H1 (cell line): ENCODE measurements at regions not wholly inside any gene's neighbourhood (a gene's known extent, or its start where the extent isn't known, plus 50 kb on each side); places are given as distances from the start of the nearest gene placed in this dataset.

Source experiments
- CTCF ChIP-seq, 3 experiments: IDR thresholded peaks; 1 replicate in 2 of 3; 2 replicates in 1 of 3; pipeline versions ENCODE4 v1.5.1 to v1.6.1; 2011; ENCODE audit warnings: low read length in 3 of 3, mild to moderate bottlenecking in 3 of 3, inconsistent platforms in 2 of 3, low read depth in 1 of 3, moderate library complexity in 1 of 3; ENCODE audit not compliant: insufficient read depth in 1 of 3; ENCODE audit errors: control extremely low read depth in 1 of 3
- EZH2 ChIP-seq: fragments of 200-600 bp; sonication (generic); IDR thresholded peaks from 2 replicates; pipeline ENCODE4 v1.7.1; 2012; ENCODE audit warnings: low read depth, mild to moderate bottlenecking, moderate library complexity, low read length, inconsistent platforms; ENCODE audit not compliant: severe bottlenecking
- POLR2A ChIP-seq, 2 experiments: IDR thresholded peaks; 1 replicate in 1 of 2; 2 replicates in 1 of 2; pipeline ENCODE4 v1.6.1; 2011; ENCODE audit warnings: low read depth in 2 of 2, low read length in 2 of 2, mild to moderate bottlenecking in 2 of 2; ENCODE audit errors: control extremely low read depth in 1 of 2
- SP1 ChIP-seq: IDR thresholded peaks from 2 replicates; pipeline ENCODE4 v1.6.1; 2011; ENCODE audit warnings: low read depth, low read length
- TCF12 ChIP-seq: IDR thresholded peaks from 2 replicates; pipeline ENCODE4 v1.6.1; 2011; ENCODE audit warnings: low read depth, mild to moderate bottlenecking, low read length

- TF ChIP-seq EZH2, result no peak
- TF ChIP-seq POLR2A (IDR thresholded peaks at IDR 0.05; ENCODE audit: control extremely low read depth in 1 of 2, low read depth in 2 of 2, low read length in 2 of 2), result no peak
- TF ChIP-seq SP1, result no peak
- peak; percentile 78 to 85 (median 84) for TF ChIP-seq CTCF (IDR thresholded peaks at IDR 0.05; ENCODE audit: control extremely low read depth in 1 of 3, insufficient read depth in 1 of 3, low read depth in 1 of 3, low read length in 3 of 3)
- no peak for TF ChIP-seq TCF12
These were observed 89.7 kb downstream of the DMRTA2 start for GRCh38 chr1:50333595-50333974.
